Psoas muscle (tissue), 7 donors: ENCODE measurements at regions not wholly inside any gene's neighbourhood (a gene's known extent, or its start where the extent isn't known, plus 50 kb on each side); places are given as distances from the start of the nearest gene placed in this dataset.

Source experiments
- ATAC-seq, 4 donors: fragments of 200-7000 bp; cut with Tn5 transposase; one replicate each; pipeline ENCODE4 v1.9.1; 2020; ENCODE audit warnings: moderate library complexity in 3 of 4, mild to moderate bottlenecking in 2 of 4
- DNase-seq, 2 donors: peaks; one replicate each; pipeline ENCODE4 v3.0.0-alpha.2; 2020
- H3K27ac ChIP-seq: fragments of 200-600 bp; one replicate; pipeline ENCODE4 v1.8.0; 2022
- H3K27me3 ChIP-seq, 3 donors: fragments of 200-600 bp in 1 of 3; one replicate each; pipeline versions ENCODE4 v1.6.1 to v1.8.0; 2013 to 2022; ENCODE audit warnings: low read length in 2 of 3, mild to moderate bottlenecking in 2 of 3, moderate library complexity in 1 of 3; ENCODE audit not compliant: insufficient read depth in 3 of 3
- H3K36me3 ChIP-seq, 2 donors: fragments of 200-600 bp in 1 of 2; one replicate each; pipeline versions ENCODE4 v1.6.1 to v1.8.0; 2013 to 2022; ENCODE audit warnings: low read depth in 1 of 2, mild to moderate bottlenecking in 1 of 2, moderate library complexity in 1 of 2; ENCODE audit not compliant: insufficient read depth in 1 of 2
- H3K4me1 ChIP-seq: fragments of 200-600 bp; one replicate; pipeline ENCODE4 v1.8.0; 2022
- H3K4me3 ChIP-seq: fragments of 200-600 bp; one replicate; pipeline ENCODE4 v1.8.0; 2022; ENCODE audit warnings: mild to moderate bottlenecking
- H3K9me3 ChIP-seq: fragments of 200-600 bp; one replicate; pipeline ENCODE4 v1.8.0; 2022
- CTCF ChIP-seq: fragments of 200-600 bp; IDR thresholded peaks from one replicate; pipeline ENCODE4 v1.8.0; 2022; ENCODE audit warnings: antibody characterized with exemption
- WGBS, 3 donors: extraction: QIAGEN DNeasy Blood & Tissue Kit; methylation state at CpG; one replicate each; pipeline versions ENCODE4 v1.1.6 to v1.1.7; 2013; 5-methylcytosine and 5-hydroxymethylcytosine counted together
- intact Hi-C, 2 donors: fragments of 100-400 bp; cut with DNase I; formaldehyde crosslinking; loops; one replicate each; pipeline versions ENCODE4 v1.11.0 to v1.14.2; 2022
- donor health status: healthy with polysubstance abuse.
- donor health status: DM: no; HTN: no; CAD: no; lungs with moderate emphysema.
- donor health status: Bipolar disorder and iron deficiency.
- donor health status: healthy.
- donor health status: DM: yes; HTN: yes; CAD: no.
- donor health status: DM: no; HTN: no; CAD: no.
- donor health status: DM: yes; HTN: yes; CAD: no.

GRCh38 chr6:73943411-73943810 lies 247.4 kb downstream of the CD109 start:
- DNase-seq = no peak
- Histone ChIP-seq H3K4me1 (no peaks in the 10 kb centered on the region), H3K27me3 (no peaks in the 10 kb centered on the region), H3K36me3 (no peaks in the 10 kb centered on the region), H3K27ac (no peak overlapping the region), H3K4me3 (no peak overlapping the region), H3K9me3 (no peaks in the 10 kb centered on the region)
- ATAC-seq = no peak
- WGBS, 3 donors = 83 to 92% (median 89%) methylated on average over 1 of the region's 1 CpG
- TF ChIP-seq CTCF = no peak
- intact Hi-C loops = no loop called here

DNA sequence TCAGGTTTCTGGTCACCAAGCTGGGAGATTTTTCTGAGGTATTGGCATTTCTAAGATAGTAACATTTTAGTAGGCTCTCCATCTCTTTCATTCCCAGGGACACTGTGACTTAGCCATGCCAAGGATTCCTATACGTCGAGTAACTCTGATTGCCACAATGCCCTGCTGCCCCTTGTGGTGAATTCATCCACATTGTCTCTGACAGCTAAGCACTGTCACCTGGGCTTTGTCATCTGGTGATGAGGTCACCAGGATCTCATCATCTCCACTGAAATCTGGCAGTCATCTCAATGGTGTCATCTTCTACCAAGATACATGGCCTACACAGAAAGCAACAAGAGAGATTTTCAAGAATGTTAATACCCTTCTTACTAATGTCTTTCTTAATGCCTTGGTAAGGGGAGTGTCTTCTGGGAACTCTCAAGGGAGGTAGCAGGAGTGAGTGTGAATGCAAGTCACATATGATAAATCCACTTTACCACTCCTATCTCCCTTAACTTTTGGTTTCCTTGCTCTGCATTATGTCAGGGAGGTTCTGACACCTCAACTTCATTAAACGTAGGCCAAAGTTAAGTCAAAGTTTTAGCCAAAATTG lies 246.7 kb downstream of the CD109 start:
- no peaks in the 10 kb centered on the region for H3K9me3 ChIP-seq
- no peaks in the 10 kb centered on the region for H3K36me3 ChIP-seq
- DNase-seq (no peak), ATAC-seq (no peak)
- WGBS, 3 donors = 75 to 92% (median 83%) methylated on average over 3 of the region's 3 CpGs
- no peaks in the 10 kb centered on the region for H3K27me3 ChIP-seq
- no peak overlapping the region for H3K27ac ChIP-seq
- H3K4me3 ChIP-seq = no peak overlapping the region
- TF ChIP-seq CTCF = no peak
- intact Hi-C loops = no loop called here
- H3K4me1 ChIP-seq = no peaks in the 10 kb centered on the region

- no peak overlapping the region for H3K27ac ChIP-seq
- H3K4me3 ChIP-seq = no peak overlapping the region
- ATAC-seq = no peak
- no peaks in the 10 kb centered on the region for H3K36me3 ChIP-seq
- H3K4me1 ChIP-seq = no peaks in the 10 kb centered on the region
- intact Hi-C loops = no loop called here
- no peaks in the 10 kb centered on the region for H3K27me3 ChIP-seq
- TF ChIP-seq CTCF = no peak
- DNase-seq = no peak
- no peaks in the 10 kb centered on the region for H3K9me3 ChIP-seq
Observed at GRCh38 chr6:73941892-73942291, 245.9 kb downstream of the CD109 start.

DNA sequence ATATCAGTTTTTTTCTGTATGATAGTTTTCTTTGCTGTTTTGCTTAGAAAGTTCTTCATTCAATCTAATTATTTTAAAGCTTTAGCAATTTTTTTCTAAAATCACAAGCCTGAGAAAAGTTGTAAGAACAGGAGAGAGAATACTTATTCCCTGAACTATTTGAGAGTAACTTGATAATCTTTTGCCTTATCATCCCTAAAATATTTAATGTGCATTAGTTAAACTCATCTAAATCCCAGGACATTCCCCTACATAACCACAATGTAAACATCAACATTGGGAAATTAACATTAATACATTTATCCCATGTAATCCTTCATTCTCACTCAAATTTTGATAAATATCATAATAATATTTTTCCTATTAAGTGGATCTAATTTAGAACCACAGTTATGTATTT lies 241.8 kb downstream of the CD109 start:
- no peaks in the 10 kb centered on the region for H3K36me3 ChIP-seq
- no peak for TF ChIP-seq CTCF
- H3K27ac ChIP-seq = no peak overlapping the region
- no peak for ATAC-seq
- intact Hi-C loops = no loop called here
- no peaks in the 10 kb centered on the region for H3K9me3 ChIP-seq
- H3K4me1 ChIP-seq = no peaks in the 10 kb centered on the region
- no peak overlapping the region for H3K4me3 ChIP-seq
- no peak for DNase-seq
- H3K27me3 ChIP-seq = no peaks in the 10 kb centered on the region

GRCh38 chr6:73932866-73933265 lies 236.9 kb downstream of the CD109 start:
- Histone ChIP-seq H3K36me3 (no peaks in the 10 kb centered on the region), H3K4me3 (no peak overlapping the region), H3K27me3 (no peaks in the 10 kb centered on the region), H3K4me1 (no peaks in the 10 kb centered on the region), H3K27ac (no peak overlapping the region), H3K9me3 (peaks cover 6% of the 10 kb centered on the region)
- intact Hi-C loops = no loop called here
- DNase-seq (no peak), ATAC-seq (no peak)
- TF ChIP-seq CTCF = no peak
